ENCODE measurements at regions not wholly inside any gene's neighbourhood (a gene's known extent, or its start where the extent isn't known, plus 50 kb on each side); places are given as distances from the start of the nearest gene placed in this dataset.
A peak's percentile ranks its signal among the peaks of the same experiment; 100 is the strongest.

DNA sequence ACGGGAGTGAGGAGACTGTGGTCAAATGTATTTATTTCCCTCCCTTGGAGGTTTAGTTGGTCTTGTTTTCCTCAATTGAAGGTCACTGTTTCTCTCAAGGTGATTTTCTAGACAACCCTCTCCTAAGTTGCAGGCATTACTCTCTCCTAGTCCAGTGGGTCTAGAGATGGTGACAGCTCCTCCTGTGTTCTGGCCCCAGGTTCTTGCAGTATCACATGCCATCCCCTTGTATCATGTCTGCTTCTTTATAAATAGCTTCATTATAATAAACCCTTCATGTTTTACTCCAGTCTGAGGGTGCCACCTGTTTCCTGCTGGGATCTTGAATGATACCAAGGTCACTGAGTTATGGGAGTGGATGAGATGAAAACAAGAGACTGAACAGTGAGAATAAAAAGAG lies 208.0 kb upstream of the KCNN2 start:
- DNase-seq (ENCODE audit: low spot score) = no peak

DNA sequence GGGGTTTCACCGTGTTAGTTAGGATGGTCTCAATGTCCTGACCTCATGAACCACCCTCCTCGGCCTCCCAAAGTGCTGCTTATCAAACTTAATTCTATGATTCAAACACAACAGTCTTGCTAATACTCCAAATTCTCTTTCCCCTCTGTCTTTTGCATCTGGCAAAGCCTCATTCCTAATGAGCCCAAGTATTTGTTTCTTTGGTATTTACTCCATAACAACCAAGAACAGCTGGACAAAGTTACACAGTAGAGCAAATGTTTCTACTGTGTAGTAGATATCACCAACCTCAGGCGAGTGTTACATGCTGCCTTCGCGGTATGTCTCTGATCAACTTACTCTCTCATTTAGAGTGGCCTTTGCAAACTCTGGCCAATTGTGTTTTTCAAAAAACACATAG lies 195.8 kb upstream of the KCNN2 start:
- DNase-seq (ENCODE audit: low spot score) = no peak

DNA sequence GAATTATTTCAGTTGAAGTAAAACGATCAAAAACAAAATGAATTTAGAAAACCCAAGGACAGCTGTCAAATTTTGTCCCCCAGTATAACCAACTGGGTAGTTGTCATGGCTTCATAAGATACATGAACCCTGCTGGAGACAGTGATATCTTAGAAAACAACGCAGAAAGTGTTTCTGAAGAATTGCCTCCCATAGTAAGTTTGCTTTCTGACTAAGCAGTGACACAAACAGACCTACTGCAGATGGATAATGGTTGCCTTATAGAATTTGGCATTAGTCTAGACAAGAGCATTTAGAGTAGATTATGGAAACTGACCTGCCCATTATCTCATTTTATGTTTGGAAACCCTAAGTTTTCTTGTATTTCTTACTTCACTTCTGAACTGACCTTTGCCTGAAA lies 187.7 kb upstream of the KCNN2 start:
- DNase-seq (ENCODE audit: low spot score) = no peak

DNA sequence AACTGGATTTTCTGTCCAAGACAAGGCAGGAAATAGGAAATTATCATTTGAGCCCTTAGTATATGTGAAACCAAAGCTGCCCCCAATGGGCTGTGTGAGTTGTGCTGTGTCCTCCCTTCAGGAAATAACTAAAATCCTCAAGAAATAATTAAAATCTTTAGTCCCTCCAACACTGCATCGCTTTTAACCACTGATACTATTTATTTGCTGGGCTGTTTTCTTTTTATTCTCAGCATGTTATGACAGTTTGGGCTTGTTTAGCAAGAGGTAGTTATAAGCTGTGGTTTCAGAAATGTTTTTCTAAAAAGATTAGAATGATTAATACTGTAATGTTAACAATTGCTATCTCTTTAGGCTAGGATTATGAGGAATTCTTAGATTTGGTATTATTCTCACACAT lies 187.0 kb upstream of the KCNN2 start:
- DNase-seq (ENCODE audit: low spot score) = no peak

DNA sequence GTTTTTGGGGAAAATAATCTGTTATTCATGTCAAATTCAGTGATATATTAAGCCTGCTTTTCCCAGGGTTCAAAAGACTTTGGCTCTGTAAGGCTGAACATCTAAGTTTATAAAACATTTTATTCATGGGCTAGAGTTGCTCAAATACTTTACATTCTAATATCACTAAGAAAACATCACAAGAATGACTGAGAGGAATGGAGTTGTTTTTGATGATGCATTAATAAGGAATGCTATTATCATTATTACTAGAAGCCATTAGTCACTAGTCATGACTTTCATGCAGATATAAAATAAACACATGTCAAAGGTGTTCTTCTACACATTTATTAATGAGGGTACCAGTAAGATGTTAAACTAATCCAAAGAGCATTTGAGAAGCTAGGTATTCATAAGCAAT lies 185.5 kb upstream of the KCNN2 start:
- no peak for DNase-seq (ENCODE audit: low spot score)

DNA sequence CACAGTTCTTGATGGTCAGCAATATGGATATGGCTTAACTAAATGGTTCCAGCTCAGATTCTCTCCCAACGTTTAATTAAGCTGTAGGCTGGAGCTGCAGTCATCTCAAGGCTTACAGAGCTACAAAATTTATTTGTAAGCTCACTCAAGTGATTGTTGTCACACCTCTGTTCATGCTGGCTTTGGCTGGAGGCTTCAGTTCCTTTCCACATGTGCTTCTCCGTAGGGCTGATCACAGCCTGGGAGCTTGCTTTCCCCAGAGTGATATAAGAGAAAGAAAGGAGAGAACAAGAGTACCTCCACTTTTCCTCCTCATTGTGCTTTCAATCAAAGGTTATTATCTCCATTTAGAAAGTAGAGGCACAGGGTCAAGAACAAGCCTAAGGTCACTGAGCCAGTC lies 182.7 kb upstream of the KCNN2 start:
- DNase-seq (ENCODE audit: low spot score) = no peak

DNA sequence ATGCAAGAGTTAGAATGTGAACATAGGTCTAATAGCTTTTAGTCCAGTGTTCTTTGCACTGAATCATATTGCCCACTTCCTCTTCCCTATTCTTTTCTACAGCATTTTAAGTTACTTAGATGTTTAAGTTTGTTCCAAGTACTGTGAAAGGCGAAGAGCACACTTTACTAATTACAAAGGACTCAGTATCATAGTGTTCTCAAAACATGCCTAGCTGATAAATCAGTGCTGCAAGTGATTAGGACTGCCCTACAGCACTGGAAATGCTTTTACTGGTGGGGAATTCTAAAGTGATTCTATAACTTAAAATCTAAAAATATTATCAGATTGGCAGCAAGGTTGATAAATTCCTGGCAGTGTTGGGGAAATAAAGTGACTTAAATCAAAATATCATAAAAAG lies 177.9 kb upstream of the KCNN2 start:
- DNase-seq (ENCODE audit: low spot score) = no peak

DNA sequence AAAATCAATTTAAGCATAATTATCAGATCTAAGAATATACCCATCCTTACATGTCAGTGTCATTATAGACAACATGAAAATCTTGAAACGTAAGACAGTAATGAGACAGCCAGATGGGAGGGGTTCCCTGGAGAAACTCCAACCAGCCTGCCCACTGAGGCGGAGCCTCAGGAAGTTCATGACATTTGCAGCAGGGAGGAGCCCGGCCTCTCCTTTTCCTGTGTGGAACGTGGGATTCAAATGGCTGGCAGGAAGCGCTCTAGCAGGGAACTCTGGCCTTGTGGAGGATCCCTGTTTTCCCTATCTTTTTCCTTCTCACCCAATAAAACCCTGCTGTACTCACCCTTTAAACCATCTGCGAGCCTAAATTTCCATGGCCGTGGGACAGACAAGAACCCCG lies 176.6 kb upstream of the KCNN2 start:
- no peak for DNase-seq (ENCODE audit: low spot score)

DNA sequence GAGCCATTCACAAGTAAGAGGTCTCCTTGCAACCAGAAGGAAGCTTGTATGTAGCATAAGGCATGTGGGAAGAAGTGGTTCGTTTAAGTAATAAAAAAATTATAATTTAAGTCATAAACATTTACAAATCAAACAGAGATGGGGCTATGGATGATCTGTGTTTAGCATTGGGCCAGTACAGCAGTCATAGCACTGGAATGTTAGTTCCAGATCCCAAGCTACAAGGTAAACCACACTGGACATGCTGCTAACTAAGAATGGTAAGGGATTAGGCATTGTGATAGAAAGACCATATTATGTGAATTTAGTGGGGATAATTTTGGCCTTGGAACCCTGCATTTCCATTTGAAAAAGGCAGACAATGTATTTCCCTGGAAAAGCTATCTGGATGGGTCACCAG lies 170.4 kb upstream of the KCNN2 start:
- DNase-seq (ENCODE audit: low spot score) = no peak

DNA sequence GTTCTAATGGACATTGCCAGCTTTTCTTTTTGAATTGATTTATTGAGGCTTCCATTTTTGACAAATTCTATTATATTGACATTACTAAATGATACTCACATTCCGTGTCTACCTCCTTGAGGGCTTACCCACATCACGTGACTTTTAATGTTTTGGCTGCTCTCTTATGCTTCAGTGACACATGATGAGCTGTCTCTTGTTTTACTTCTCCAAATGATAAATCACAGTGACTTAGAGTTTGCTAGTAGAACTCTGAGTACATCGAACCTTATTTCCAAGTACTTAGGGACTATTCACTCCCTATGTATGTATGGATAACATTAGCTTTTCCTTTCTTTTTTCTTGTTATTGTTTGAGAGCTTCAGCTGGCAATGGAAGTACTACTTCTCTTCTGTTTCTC lies 169.8 kb upstream of the KCNN2 start:
- no peak for DNase-seq (ENCODE audit: low spot score)

DNA sequence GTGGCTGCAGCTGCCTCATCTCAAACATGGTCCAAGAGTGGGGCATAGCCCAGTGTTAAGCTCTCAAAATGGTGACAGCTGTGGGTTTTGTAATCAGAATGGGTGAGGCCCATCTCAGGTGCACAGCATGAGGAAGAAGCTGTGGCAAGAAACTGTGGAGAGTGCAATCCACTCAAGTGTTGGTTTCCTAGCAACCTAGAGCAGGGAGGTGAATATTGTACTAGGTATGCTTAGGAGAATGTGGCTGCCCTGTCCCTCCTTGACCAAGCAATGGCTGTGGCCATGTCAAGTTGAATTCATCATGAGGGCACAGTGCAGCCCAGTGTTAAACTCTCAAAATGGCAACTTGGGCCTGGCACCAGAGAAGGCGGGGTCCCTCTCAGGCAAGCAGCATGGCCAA lies 160.5 kb upstream of the KCNN2 start:
- DNase-seq (ENCODE audit: low spot score) = no peak

DNA sequence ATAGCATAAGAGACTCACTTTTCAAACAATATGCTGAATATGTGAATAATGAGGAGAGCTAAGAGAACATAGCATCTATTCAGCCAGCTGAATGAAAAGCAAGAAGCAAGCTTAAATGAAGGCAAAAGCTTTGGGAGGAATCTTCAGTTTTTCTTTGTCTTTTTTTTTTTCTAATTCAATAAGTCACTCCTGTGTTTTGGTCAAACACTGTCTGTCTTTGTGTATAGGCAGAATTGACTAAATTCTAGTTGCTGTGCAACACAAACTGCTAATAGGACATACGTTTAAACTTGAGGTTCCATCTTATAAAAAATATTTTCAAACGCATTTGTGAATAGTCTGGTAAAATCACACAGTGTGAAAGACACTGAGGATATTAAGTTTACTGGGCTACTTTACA lies 156.9 kb upstream of the KCNN2 start:
- no peak for DNase-seq (ENCODE audit: low spot score)

DNA sequence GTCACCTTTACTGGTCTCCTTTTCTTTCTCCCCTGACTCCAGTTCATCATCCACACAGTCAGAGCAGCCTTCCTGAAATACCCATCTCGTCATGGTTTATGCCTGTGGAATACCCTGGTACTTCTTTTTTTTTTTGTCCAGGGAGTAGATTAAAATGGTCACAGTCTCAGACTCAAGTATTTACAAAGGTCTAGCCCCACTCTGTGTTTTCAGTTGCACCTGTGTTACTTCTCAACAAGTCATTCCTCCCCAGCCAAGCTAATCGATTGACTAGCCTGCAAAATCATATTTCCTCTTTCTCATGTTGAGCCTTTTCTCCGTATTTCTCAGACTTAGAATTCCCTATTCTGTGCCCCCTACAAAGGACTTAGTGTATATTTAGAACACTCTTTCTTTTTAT lies 155.2 kb upstream of the KCNN2 start:
- no peak for DNase-seq (ENCODE audit: low spot score)

DNA sequence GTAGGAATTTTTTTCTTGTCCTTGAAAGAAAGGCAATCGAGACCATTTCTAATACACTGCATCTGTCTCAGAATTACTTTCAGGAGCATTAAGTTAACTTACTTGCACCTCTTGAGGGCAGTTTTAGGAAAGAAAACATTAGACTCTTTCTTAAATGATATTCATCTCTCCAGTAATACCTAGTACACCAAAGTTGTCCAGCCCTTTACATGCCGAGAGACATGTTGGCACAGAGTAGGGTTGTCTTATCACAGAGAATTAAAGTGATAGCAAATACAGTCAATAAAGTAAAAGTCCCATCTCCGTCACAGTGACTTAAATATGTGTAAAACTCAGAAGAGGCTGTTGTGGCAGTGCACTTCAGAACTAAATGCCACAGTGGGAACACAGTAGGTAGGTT lies 154.3 kb upstream of the KCNN2 start:
- no peak for DNase-seq (ENCODE audit: low spot score)

DNA sequence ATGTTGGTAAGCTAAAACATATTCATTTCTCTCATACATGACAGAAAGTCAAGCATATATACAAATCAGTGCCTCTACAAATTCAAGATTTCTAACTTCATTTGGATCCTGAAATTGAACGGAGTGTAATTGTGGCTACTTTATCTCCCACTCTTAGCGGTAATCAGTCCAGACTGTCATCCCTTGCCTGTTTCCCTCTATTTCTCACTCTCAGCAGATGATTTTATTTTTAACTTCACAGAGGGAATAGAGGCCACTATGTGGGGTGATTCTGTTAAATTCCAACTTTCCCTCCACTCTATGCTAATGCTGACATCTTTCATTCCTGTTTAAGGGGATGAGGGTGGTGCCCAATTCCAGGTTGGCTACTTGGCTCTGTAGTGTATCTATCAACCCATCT lies 153.8 kb upstream of the KCNN2 start:
- no peak for DNase-seq (ENCODE audit: low spot score)

DNA sequence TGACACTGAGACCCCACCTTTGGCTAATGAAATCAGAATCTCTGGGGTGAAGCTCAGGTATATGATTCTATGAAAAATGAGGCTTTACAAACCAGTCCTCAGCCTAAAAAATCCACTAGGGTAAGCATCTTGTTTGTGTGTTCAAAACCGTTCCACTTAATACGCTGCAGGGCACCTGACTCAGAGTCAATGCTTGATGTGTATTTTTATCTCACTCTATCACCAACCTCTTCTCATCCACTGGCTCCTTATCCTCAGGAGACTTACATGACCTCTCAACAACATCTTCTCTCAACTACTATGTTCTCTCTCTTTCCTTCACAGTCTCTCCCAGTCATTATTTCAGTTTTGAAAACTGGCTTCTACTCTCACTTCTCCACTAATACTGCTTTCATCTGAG lies 153.3 kb upstream of the KCNN2 start:
- no peak for DNase-seq (ENCODE audit: low spot score)

DNA sequence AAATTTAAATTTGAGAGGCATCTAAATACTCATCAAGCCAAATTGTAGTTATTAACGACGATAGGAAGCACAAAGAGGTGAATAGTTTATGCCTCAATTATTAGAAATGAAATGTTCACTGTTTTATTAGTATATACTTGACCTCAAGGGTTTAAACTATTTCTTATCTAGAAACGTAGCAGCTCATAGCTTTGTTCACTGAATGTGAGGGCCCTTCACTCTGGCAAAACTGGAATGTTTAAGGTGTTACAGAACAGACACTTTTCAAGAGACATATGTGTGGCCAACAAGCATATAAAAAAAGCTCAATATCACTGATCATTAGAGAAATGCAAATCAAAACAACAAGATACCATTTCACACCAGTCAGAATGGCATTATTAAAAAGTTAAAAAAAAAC lies 151.2 kb upstream of the KCNN2 start:
- DNase-seq (ENCODE audit: low spot score) = no peak

DNA sequence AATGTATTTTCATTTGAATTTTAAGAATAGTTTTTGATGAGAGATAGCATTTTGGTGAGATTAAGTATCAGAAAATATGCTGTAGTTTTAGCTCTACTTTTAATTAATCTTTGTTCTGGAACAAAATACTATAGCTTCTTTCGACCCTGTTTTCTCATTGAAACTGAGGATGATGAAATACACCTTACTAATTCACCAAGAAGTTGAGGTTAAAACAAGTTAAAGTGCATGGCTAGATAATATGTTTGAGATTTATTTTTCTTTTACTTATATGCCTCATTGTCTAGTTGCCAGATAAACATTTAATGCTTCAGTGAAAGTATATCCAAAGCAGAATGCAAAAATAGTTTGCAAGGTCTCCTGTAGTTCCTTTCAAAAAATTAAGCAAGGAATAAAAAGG lies 140.1 kb upstream of the KCNN2 start:
- DNase-seq (ENCODE audit: low spot score) = no peak

DNA sequence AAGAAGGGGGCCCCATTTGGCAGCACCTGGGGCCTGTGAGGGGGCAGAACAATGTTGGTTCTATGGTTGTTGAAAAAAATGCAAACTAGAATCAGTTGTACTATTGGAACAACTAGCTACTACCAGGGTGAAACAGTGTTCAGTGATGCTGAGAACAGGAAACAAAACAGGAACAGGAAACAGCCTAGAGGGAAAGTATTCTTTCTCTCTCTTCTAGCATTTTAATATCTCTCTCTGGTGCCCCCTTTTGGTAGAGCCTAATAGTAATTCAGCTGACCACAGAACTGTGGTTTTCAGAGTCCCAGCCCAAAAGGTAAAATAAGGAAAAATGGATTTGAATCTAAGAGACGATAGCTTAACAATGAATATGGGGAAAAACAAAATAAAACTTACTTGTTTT lies 138.0 kb upstream of the KCNN2 start:
- peak; percentile 2 for DNase-seq (ENCODE audit: low spot score)

DNA sequence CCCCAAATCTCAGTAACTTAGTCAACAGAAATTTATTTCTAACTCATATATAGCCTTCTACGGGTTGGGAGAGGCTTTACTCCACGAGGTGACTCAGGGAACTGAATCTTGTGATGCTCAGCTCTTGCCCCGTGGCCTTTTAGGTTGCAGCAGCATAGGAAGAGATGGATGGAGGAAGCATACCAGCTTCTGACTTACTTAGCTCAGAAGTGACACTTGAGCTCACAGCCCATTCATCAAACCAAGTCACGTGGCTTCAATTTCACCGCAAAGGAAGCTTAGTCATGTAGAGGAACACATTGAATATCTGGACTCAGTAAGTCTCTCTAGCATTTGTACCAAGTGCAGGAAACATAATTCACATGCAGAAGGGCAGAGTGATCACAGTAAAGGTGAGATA lies 124.1 kb upstream of the KCNN2 start:
- DNase-seq (ENCODE audit: low spot score) = peak; percentile 11

DNA sequence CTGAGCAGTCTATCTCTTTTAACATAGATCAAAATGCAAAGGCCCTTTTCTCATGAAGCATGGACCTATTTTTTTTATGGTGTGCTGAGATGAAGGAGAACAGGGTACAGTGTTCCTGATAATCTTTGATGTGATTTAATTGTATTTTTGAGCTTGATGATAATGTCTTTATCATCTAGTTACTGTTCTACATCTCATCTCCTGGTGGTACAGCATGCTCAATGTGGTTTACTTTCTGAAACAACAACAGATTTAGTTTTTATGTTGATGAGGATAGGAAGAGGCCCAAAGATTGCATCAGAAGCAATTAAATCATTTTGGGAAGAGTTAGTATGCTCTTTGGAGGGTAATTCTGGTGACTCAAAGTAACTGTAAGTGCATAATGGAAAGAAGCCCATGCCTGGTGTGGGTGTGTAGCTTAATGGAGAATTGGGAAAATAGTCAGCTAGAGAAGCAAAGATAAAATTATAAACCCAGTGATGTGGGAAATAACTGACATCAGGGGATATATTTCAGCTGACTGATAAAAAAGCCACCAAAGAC lies 123.0 kb upstream of the KCNN2 start:
- no peak for DNase-seq (ENCODE audit: low spot score)

DNA sequence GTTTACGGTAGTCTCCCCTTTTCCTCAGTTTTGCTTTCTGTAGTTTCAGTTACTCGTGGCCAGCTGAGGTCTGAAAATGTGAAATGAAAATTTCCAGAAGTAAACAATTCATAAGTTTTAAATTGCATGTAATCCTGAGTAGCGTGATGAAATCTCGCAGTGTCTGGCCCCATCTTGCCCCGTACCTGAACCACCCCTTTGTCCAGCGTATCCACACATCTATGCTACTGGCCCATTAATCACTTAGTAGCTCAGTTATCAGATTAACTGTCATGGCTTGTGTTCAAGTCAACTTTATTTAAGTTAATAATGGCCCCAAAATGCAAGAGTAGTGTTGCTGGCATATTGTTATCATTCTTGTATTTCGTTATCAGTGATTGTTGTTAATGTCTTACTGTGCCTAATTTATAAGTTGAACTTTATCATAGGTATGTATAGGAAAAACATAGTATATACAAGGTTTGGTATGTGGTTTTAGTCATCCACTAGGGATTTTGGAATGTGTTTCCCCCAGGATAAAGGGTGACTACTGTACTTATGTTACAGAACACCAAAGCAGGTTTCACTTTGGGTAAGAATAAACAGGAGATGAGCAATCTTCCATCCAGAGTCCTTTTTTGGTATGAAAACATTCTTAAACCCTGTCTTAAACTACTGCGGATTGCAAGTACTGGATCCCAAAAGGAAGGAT lies 118.4 kb upstream of the KCNN2 start:
- no peak for DNase-seq (ENCODE audit: low spot score)

DNA sequence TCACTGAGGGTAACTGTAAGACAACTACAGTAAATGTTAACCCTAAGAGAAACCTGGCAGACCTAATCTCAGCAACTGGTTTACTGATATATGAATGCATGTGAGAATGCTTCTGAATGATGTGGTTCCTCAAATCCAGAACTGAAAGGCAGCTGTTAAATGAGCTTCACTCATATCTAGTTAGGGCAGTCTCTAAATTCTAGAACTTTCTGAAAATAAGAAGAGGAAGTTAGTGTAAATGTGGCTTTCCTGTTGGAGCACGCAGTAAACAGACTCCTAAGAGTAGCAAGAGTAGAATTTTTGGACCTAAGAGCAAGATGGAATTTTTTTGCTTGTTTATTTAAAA lies 117.9 kb upstream of the KCNN2 start:
- no peak for DNase-seq (ENCODE audit: low spot score)

DNA sequence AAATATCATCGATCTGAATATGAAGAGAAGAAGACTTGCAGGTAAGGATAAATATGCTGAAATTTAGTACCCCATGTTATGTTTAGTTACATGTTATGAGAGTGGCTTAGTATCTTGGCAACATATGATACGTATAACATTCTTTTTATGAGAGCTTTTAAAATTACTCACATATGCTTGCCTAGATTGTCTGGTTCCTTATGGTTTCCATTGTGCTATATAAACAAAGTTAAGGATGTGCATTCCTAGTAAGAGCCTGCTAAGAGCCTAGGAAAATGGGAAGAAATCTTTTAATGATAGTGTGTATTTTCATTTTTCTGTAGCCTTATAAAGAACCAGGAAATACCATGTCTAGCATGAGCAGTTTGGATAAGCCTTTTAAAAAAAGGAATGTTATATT lies 112.0 kb upstream of the KCNN2 start:
- no peak for DNase-seq (ENCODE audit: low spot score)

DNA sequence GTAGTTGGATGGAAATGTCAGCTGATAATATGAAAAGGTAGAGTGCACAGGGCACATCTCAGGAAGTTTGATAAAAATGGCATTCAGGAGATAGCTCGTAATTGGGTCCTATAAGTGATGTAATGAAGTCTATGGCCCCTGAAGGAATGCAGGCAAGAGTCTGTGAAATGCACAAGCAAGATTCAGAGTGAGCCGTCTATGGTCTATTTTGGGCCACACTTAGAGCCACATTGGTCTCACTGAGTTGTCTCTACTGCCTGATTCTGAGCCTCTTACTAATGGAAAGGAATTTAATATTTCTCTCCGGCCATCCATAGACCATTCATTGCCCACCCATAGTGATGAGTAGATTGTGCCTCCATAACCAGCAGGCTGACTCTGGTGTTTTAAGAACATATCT lies 111.3 kb upstream of the KCNN2 start:
- no peak for DNase-seq (ENCODE audit: low spot score)

Measured in activated CD4-positive, alpha-beta T cell treated with anti-CD3 and anti-CD28 coated beads, Interleukin-2, Interleukin-4, amounts not matched to agents 100 ng/mL and 50 ng/mL, durations not matched to agents 16 hours and 8 hours (primary cell).